ENCODE measurements at regions not wholly inside any gene's neighbourhood (a gene's known extent, or its start where the extent isn't known, plus 50 kb on each side); places are given as distances from the start of the nearest gene placed in this dataset.

- no peak for TF ChIP-seq CTCF (IDR thresholded peaks at IDR 0.05)
- no peak for DNase-seq
- Histone ChIP-seq H3K9ac (ENCODE audit: low read depth in 2 of 2, low read length in 2 of 2) (no peak overlapping the region), H3K27ac (no peak overlapping the region), H3K36me3 (no peaks in the 10 kb centered on the region), H3K4me1 (no peaks in the 10 kb centered on the region), H3K9me3 (no peaks in the 10 kb centered on the region), H3K4me3 (no peak overlapping the region), H3K27me3 (no peaks in the 10 kb centered on the region)
- intact Hi-C loops (cut with DNase I), result no loop called here
Observed at GRCh38 chr12:71333418-71333817, 106.2 kb upstream of the LGR5 start.

- H3K4me3 ChIP-seq, result no peak overlapping the region
- H3K27ac ChIP-seq, result no peak overlapping the region
- H3K9me3 ChIP-seq, result no peaks in the 10 kb centered on the region
- TF ChIP-seq CTCF (IDR thresholded peaks at IDR 0.05), result no peak
- no peaks in the 10 kb centered on the region for H3K36me3 ChIP-seq
- H3K27me3 ChIP-seq, result no peaks in the 10 kb centered on the region
- DNase-seq, result no peak
- H3K9ac ChIP-seq (ENCODE audit: low read depth in 2 of 2, low read length in 2 of 2), result no peak overlapping the region
- H3K4me1 ChIP-seq, result no peaks in the 10 kb centered on the region
- intact Hi-C loops (cut with DNase I), result no loop called here
Observed at GRCh38 chr12:71329956-71330355, 109.6 kb upstream of the LGR5 start.

GRCh38 chr12:71321531-71321930, 118.1 kb upstream of the LGR5 start:
- Histone ChIP-seq H3K9me3 (no peaks in the 10 kb centered on the region), H3K36me3 (no peaks in the 10 kb centered on the region), H3K27me3 (no peaks in the 10 kb centered on the region), H3K27ac (no peak overlapping the region), H3K4me3 (no peak overlapping the region), H3K9ac (ENCODE audit: low read depth in 2 of 2, low read length in 2 of 2) (no peak overlapping the region), H3K4me1 (no peaks in the 10 kb centered on the region)
- no peak for TF ChIP-seq CTCF (IDR thresholded peaks at IDR 0.05)
- no peak for DNase-seq
- intact Hi-C loops (cut with DNase I), result no loop called here

- intact Hi-C loops (cut with DNase I), result no loop called here
- no peak overlapping the region for H3K9ac ChIP-seq (ENCODE audit: low read depth in 2 of 2, low read length in 2 of 2)
- DNase-seq, result no peak
- no peaks in the 10 kb centered on the region for H3K27me3 ChIP-seq
- H3K9me3 ChIP-seq, result no peaks in the 10 kb centered on the region
- H3K27ac ChIP-seq, result no peak overlapping the region
- TF ChIP-seq CTCF (IDR thresholded peaks at IDR 0.05), result no peak
- no peaks in the 10 kb centered on the region for H3K4me1 ChIP-seq
- H3K4me3 ChIP-seq, result no peak overlapping the region
- no peaks in the 10 kb centered on the region for H3K36me3 ChIP-seq
Observed at GRCh38 chr12:71321130-71321529, 118.5 kb upstream of the LGR5 start.

- no peak overlapping the region for H3K9ac ChIP-seq (ENCODE audit: low read depth in 2 of 2, low read length in 2 of 2)
- no peak for TF ChIP-seq CTCF (IDR thresholded peaks at IDR 0.05)
- H3K4me1 ChIP-seq, result no peaks in the 10 kb centered on the region
- H3K4me3 ChIP-seq, result no peak overlapping the region
- H3K9me3 ChIP-seq, result no peaks in the 10 kb centered on the region
- DNase-seq, result no peak
- no peak overlapping the region for H3K27ac ChIP-seq
- no peaks in the 10 kb centered on the region for H3K27me3 ChIP-seq
- no peaks in the 10 kb centered on the region for H3K36me3 ChIP-seq
- intact Hi-C loops (cut with DNase I), result no loop called here
Observed at GRCh38 chr12:71315328-71315985, 124.1 kb upstream of the LGR5 start.
